ENCODE measurements at regions not wholly inside any gene's neighbourhood (a gene's known extent, or its start where the extent isn't known, plus 50 kb on each side); places are given as distances from the start of the nearest gene placed in this dataset.

GRCh38 chr2:6783238-6783614, 82.5 kb downstream of the CMPK2 start (continued):
- no peak for TF ChIP-seq CTCF (IDR thresholded peaks at IDR 0.05)
- no peak for TF ChIP-seq RELA (CRISPR knock-in tag; IDR thresholded peaks at IDR 0.05; ENCODE audit: borderline replicate concordance)
- no peak for TF ChIP-seq ZNF532 (CRISPR knock-in tag; IDR thresholded peaks at IDR 0.05; ENCODE audit: borderline replicate concordance)

- CTCF ChIA-PET, result no interaction called here
- TF ChIP-seq ATF3 (CRISPR knock-in tag; conservative IDR thresholded peaks at IDR 0.05), result no peak
- TF ChIP-seq SMAD4 (CRISPR knock-in tag; IDR thresholded peaks at IDR 0.05), result no peak
- TF ChIP-seq MLX (CRISPR knock-in tag; IDR thresholded peaks at IDR 0.05), result no peak
- TF ChIP-seq ZNF425 (CRISPR knock-in tag; conservative IDR thresholded peaks at IDR 0.05), result no peak
- no peak for TF ChIP-seq GTF2I (CRISPR knock-in tag; conservative IDR thresholded peaks at IDR 0.05)
- TF ChIP-seq TCF7 (CRISPR knock-in tag; IDR thresholded peaks at IDR 0.05; ENCODE audit: low read depth), result no peak
- no peak for TF ChIP-seq ZBTB43 (CRISPR knock-in tag; IDR thresholded peaks at IDR 0.05)
- no peak for TF ChIP-seq NFATC4 (CRISPR knock-in tag; IDR thresholded peaks at IDR 0.05)
- no peak for TF ChIP-seq HMGXB4 (CRISPR knock-in tag; IDR thresholded peaks at IDR 0.05)
- TF ChIP-seq CTCF (IDR thresholded peaks at IDR 0.05), result no peak
- peaks cover 93% of the 10 kb centered on the region for H3K9me3 Mint-ChIP-seq
- no peak overlapping the region for H3K4me3 Mint-ChIP-seq
- POLR2A ChIA-PET, result no interaction called here
- DNase-seq (ENCODE audit: low spot score) (no peak), ATAC-seq (no peak)
- H3K27ac Mint-ChIP-seq, result no peak overlapping the region
- peaks cover 74% of the 10 kb centered on the region for H3K36me3 Mint-ChIP-seq
- H3K4me1 Mint-ChIP-seq, result no peaks in the 10 kb centered on the region
- peaks cover 15% of the 10 kb centered on the region for H3K27me3 Mint-ChIP-seq (ENCODE audit: low read depth)
These were observed 81.4 kb downstream of the CMPK2 start for GRCh38 chr2:6784291-6784690.

Measured in WTC11 (cell line).